ENCODE measurements at regions not wholly inside any gene's neighbourhood (a gene's known extent, or its start where the extent isn't known, plus 50 kb on each side); places are given as distances from the start of the nearest gene placed in this dataset.

DNA sequence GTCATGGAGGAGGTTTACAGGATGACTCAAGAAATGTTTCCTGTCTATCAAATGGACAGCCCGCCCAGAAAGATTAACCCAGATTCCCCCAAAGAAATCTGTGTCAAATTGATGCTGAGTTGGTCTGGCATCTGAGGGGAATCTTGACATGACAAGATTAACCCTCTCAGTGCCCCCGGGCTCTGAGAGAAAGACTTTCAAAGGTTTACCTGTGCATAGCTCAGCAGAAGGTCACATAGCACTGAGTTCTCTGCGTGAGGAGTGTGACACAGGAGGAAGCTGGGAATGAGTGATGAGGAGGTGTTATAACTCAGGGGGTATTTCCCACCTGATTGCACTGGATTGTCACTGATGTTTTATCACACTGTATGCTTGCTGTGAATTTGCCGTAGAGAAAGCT, 601.2 kb downstream of the DHX35 start:
- 72% methylated on average over 3 of the region's 4 CpGs for WGBS (ENCODE audit: insufficient coverage)
- H3K27ac ChIP-seq (ENCODE audit: low read length), result no peak overlapping the region
- H3K4me3 ChIP-seq (ENCODE audit: low read length), result no peak overlapping the region
- no peaks in the 10 kb centered on the region for H3K9me3 ChIP-seq (replicated peaks; ENCODE audit: control insufficient read depth, low read depth, low read length)
- H3K36me3 ChIP-seq (ENCODE audit: control insufficient read depth, insufficient read depth, low read length), result no peaks in the 10 kb centered on the region
- H3K4me1 ChIP-seq (ENCODE audit: control insufficient read depth, insufficient read depth, low read length), result no peaks in the 10 kb centered on the region
- DNase-seq, result no peak
- H3K27me3 ChIP-seq (ENCODE audit: control insufficient read depth, insufficient read depth, low read length), result no peaks in the 10 kb centered on the region

GRCh38 chr20:39554341-39554740, 592.2 kb downstream of the DHX35 start:
- Histone ChIP-seq H3K9me3 (replicated peaks; ENCODE audit: control insufficient read depth, low read depth, low read length) (no peaks in the 10 kb centered on the region), H3K36me3 (ENCODE audit: control insufficient read depth, insufficient read depth, low read length) (no peaks in the 10 kb centered on the region), H3K27me3 (ENCODE audit: control insufficient read depth, insufficient read depth, low read length) (no peaks in the 10 kb centered on the region), H3K4me1 (ENCODE audit: control insufficient read depth, insufficient read depth, low read length) (no peaks in the 10 kb centered on the region), H3K4me3 (ENCODE audit: low read length) (no peak overlapping the region), H3K27ac (ENCODE audit: low read length) (no peak overlapping the region)
- WGBS (ENCODE audit: insufficient coverage), result no CpG with 5 or more reads among the region's 3 CpGs
- DNase-seq, result no peak

DNA sequence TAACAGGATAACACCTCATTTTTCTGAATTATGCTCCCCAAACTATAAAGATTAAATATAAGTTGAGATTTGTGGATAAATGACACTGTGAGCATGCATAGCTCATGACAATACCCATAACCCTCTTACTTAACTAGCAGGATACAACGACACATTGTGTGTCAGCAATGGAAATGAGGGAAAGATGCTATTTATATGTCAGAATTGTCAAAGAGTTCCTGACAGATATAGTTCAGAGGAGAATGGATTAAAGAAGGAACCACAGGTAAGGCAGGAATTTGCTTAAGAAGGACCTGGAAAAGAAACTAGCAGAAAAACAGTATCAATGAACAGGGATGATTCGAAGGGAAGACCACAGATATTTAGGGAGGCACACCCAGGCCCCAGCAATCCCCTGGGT, 591.0 kb downstream of the DHX35 start:
- H3K9me3 ChIP-seq (replicated peaks; ENCODE audit: control insufficient read depth, low read depth, low read length), result no peaks in the 10 kb centered on the region
- no peak overlapping the region for H3K27ac ChIP-seq (ENCODE audit: low read length)
- no peaks in the 10 kb centered on the region for H3K36me3 ChIP-seq (ENCODE audit: control insufficient read depth, insufficient read depth, low read length)
- no peaks in the 10 kb centered on the region for H3K27me3 ChIP-seq (ENCODE audit: control insufficient read depth, insufficient read depth, low read length)
- no peaks in the 10 kb centered on the region for H3K4me1 ChIP-seq (ENCODE audit: control insufficient read depth, insufficient read depth, low read length)
- no peak overlapping the region for H3K4me3 ChIP-seq (ENCODE audit: low read length)
- no CpG with 5 or more reads among the region's 2 CpGs for WGBS (ENCODE audit: insufficient coverage)
- DNase-seq, result no peak

GRCh38 chr20:39549733-39550132, 587.6 kb downstream of the DHX35 start:
- 63% methylated on average over 6 of the region's 9 CpGs for WGBS (ENCODE audit: insufficient coverage)
- H3K4me1 ChIP-seq (ENCODE audit: control insufficient read depth, insufficient read depth, low read length), result no peaks in the 10 kb centered on the region
- no peak overlapping the region for H3K4me3 ChIP-seq (ENCODE audit: low read length)
- H3K27me3 ChIP-seq (ENCODE audit: control insufficient read depth, insufficient read depth, low read length), result no peaks in the 10 kb centered on the region
- H3K36me3 ChIP-seq (ENCODE audit: control insufficient read depth, insufficient read depth, low read length), result no peaks in the 10 kb centered on the region
- DNase-seq, result no peak
- no peak overlapping the region for H3K27ac ChIP-seq (ENCODE audit: low read length)
- H3K9me3 ChIP-seq (replicated peaks; ENCODE audit: control insufficient read depth, low read depth, low read length), result no peaks in the 10 kb centered on the region

- H3K4me1 ChIP-seq (ENCODE audit: control insufficient read depth, insufficient read depth, low read length), result no peaks in the 10 kb centered on the region
- no peaks in the 10 kb centered on the region for H3K27me3 ChIP-seq (ENCODE audit: control insufficient read depth, insufficient read depth, low read length)
- 23% methylated on average over 3 of the region's 6 CpGs for WGBS (ENCODE audit: insufficient coverage)
These were observed 585.6 kb downstream of the DHX35 start for GRCh38 chr20:39547546-39548408.

GRCh38 chr20:39541136-39541803, 579.1 kb downstream of the DHX35 start:
- no peaks in the 10 kb centered on the region for H3K36me3 ChIP-seq (ENCODE audit: control insufficient read depth, insufficient read depth, low read length)
- no peaks in the 10 kb centered on the region for H3K27me3 ChIP-seq (ENCODE audit: control insufficient read depth, insufficient read depth, low read length)
- no peak overlapping the region for H3K4me3 ChIP-seq (ENCODE audit: low read length)
- H3K27ac ChIP-seq (ENCODE audit: low read length), result no peak overlapping the region
- no peaks in the 10 kb centered on the region for H3K4me1 ChIP-seq (ENCODE audit: control insufficient read depth, insufficient read depth, low read length)
- H3K9me3 ChIP-seq (replicated peaks; ENCODE audit: control insufficient read depth, low read depth, low read length), result no peaks in the 10 kb centered on the region
- no peak for DNase-seq
- no CpG with 5 or more reads among the region's 2 CpGs for WGBS (ENCODE audit: insufficient coverage)

More at GRCh38 chr20:39547546-39548408, 585.6 kb downstream of the DHX35 start:
- Histone ChIP-seq H3K9me3 (replicated peaks; ENCODE audit: control insufficient read depth, low read depth, low read length) (no peaks in the 10 kb centered on the region), H3K36me3 (ENCODE audit: control insufficient read depth, insufficient read depth, low read length) (no peaks in the 10 kb centered on the region), H3K27ac (ENCODE audit: low read length) (no peak overlapping the region), H3K4me3 (ENCODE audit: low read length) (no peak overlapping the region)
- no peak for DNase-seq

- DNase-seq, result no peak
- H3K36me3 ChIP-seq (ENCODE audit: control insufficient read depth, insufficient read depth, low read length), result no peaks in the 10 kb centered on the region
- H3K9me3 ChIP-seq (replicated peaks; ENCODE audit: control insufficient read depth, low read depth, low read length), result peaks cover 3% of the 10 kb centered on the region
- no peak overlapping the region for H3K27ac ChIP-seq (ENCODE audit: low read length)
- H3K4me3 ChIP-seq (ENCODE audit: low read length), result no peak overlapping the region
- H3K27me3 ChIP-seq (ENCODE audit: control insufficient read depth, insufficient read depth, low read length), result no peaks in the 10 kb centered on the region
- H3K4me1 ChIP-seq (ENCODE audit: control insufficient read depth, insufficient read depth, low read length), result no peaks in the 10 kb centered on the region
These were observed 576.2 kb downstream of the DHX35 start for GRCh38 chr20:39538317-39538716.

GRCh38 chr20:39535301-39535700, 573.2 kb downstream of the DHX35 start:
- no CpG with 5 or more reads among the region's 1 CpG for WGBS (ENCODE audit: insufficient coverage)
- DNase-seq, result no peak

GRCh38 chr20:39534846-39535245, 572.7 kb downstream of the DHX35 start:
- DNase-seq, result no peak
- peaks cover 3% of the 10 kb centered on the region for H3K9me3 ChIP-seq (replicated peaks; ENCODE audit: control insufficient read depth, low read depth, low read length)
- no peaks in the 10 kb centered on the region for H3K36me3 ChIP-seq (ENCODE audit: control insufficient read depth, insufficient read depth, low read length)
- peaks cover 2% of the 10 kb centered on the region for H3K4me1 ChIP-seq (ENCODE audit: control insufficient read depth, insufficient read depth, low read length)
- no peak overlapping the region for H3K4me3 ChIP-seq (ENCODE audit: low read length)
- no CpG with 5 or more reads among the region's 1 CpG for WGBS (ENCODE audit: insufficient coverage)
- no peaks in the 10 kb centered on the region for H3K27me3 ChIP-seq (ENCODE audit: control insufficient read depth, insufficient read depth, low read length)
- H3K27ac ChIP-seq (ENCODE audit: low read length), result no peak overlapping the region

More at GRCh38 chr20:39535301-39535700, 573.2 kb downstream of the DHX35 start:
- peaks cover 2% of the 10 kb centered on the region for H3K4me1 ChIP-seq (ENCODE audit: control insufficient read depth, insufficient read depth, low read length)
- H3K27ac ChIP-seq (ENCODE audit: low read length), result no peak overlapping the region
- no peaks in the 10 kb centered on the region for H3K36me3 ChIP-seq (ENCODE audit: control insufficient read depth, insufficient read depth, low read length)
- no peaks in the 10 kb centered on the region for H3K27me3 ChIP-seq (ENCODE audit: control insufficient read depth, insufficient read depth, low read length)
- no peak overlapping the region for H3K4me3 ChIP-seq (ENCODE audit: low read length)
- peaks cover 3% of the 10 kb centered on the region for H3K9me3 ChIP-seq (replicated peaks; ENCODE audit: control insufficient read depth, low read depth, low read length)

DNA sequence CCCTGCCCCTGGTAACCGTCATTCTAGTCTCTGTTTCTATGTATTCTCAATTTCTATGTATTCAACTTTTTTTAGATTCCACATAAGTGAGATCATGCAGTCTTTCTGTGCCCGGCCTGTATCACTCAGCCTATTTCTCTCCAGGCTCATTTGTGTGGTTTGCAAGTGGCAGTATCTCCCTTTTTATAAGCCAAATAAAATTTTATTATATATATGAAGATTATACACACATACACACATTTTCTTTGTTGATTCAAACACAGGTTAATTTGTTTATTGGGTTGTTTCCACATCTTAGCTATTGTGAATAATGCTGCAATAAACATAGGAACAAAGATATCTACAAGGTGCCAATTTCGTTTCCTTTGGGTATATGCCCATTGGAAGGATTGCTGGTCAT, 571.7 kb downstream of the DHX35 start:
- Histone ChIP-seq H3K27ac (ENCODE audit: low read length) (no peak overlapping the region), H3K4me3 (ENCODE audit: low read length) (no peak overlapping the region), H3K9me3 (replicated peaks; ENCODE audit: control insufficient read depth, low read depth, low read length) (peaks cover 3% of the 10 kb centered on the region), H3K4me1 (ENCODE audit: control insufficient read depth, insufficient read depth, low read length) (peaks cover 2% of the 10 kb centered on the region), H3K27me3 (ENCODE audit: control insufficient read depth, insufficient read depth, low read length) (no peaks in the 10 kb centered on the region), H3K36me3 (ENCODE audit: control insufficient read depth, insufficient read depth, low read length) (no peaks in the 10 kb centered on the region)
- peak; percentile 28 for DNase-seq
- 50% methylated on average over 1 of the region's 3 CpGs for WGBS (ENCODE audit: insufficient coverage)
